ENCODE measurements at regions not wholly inside any gene's neighbourhood (a gene's known extent, or its start where the extent isn't known, plus 50 kb on each side); places are given as distances from the start of the nearest gene placed in this dataset.

DNA sequence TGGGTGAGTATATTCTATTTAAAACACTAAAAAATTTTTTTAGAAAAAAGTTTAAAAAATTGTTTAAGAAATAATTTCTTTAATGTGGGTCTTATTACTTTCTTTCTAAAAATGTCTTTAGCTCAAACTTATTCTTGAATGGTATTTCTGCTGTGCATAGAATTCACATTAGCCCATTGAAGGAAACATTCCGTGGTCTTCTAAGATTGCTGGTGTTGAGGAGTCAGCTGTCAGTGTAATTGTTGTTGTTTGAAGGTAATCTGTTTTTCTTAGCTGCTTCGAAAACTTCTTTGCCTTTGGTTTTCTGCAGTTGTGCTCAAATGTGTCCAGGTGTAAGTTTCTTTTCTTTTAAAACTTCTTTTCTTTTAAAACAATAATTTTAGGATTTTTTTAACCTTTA is 85.4 kb upstream of the KLF12 start (continued):
- TF ChIP-seq, protein P1, sequence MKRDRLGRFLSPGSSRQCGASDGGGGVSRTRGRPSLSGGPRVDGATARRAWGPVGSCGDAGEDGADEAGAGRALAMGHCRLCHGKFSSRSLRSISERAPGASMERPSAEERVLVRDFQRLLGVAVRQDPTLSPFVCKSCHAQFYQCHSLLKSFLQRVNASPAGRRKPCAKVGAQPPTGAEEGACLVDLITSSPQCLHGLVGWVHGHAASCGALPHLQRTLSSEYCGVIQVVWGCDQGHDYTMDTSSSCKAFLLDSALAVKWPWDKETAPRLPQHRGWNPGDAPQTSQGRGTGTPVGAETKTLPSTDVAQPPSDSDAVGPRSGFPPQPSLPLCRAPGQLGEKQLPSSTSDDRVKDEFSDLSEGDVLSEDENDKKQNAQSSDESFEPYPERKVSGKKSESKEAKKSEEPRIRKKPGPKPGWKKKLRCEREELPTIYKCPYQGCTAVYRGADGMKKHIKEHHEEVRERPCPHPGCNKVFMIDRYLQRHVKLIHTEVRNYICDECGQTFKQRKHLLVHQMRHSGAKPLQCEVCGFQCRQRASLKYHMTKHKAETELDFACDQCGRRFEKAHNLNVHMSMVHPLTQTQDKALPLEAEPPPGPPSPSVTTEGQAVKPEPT (CRISPR knock-in tag; IDR thresholded peaks at IDR 0.05; ENCODE audit: low read depth), result no peak
- TF ChIP-seq ZSCAN31 (CRISPR knock-in tag; IDR thresholded peaks at IDR 0.05; ENCODE audit: low read depth) (no peak), ZNF782 (CRISPR knock-in tag; IDR thresholded peaks at IDR 0.05; ENCODE audit: borderline replicate concordance) (no peak), SIX4 (CRISPR knock-in tag; IDR thresholded peaks at IDR 0.05) (no peak), GTF3A (CRISPR knock-in tag; conservative IDR thresholded peaks at IDR 0.05) (no peak)
- TF ChIP-seq, protein P2, sequence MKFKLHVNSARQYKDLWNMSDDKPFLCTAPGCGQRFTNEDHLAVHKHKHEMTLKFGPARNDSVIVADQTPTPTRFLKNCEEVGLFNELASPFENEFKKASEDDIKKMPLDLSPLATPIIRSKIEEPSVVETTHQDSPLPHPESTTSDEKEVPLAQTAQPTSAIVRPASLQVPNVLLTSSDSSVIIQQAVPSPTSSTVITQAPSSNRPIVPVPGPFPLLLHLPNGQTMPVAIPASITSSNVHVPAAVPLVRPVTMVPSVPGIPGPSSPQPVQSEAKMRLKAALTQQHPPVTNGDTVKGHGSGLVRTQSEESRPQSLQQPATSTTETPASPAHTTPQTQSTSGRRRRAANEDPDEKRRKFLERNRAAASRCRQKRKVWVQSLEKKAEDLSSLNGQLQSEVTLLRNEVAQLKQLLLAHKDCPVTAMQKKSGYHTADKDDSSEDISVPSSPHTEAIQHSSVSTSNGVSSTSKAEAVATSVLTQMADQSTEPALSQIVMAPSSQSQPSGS (CRISPR knock-in tag; IDR thresholded peaks at IDR 0.05), result no peak

DNA sequence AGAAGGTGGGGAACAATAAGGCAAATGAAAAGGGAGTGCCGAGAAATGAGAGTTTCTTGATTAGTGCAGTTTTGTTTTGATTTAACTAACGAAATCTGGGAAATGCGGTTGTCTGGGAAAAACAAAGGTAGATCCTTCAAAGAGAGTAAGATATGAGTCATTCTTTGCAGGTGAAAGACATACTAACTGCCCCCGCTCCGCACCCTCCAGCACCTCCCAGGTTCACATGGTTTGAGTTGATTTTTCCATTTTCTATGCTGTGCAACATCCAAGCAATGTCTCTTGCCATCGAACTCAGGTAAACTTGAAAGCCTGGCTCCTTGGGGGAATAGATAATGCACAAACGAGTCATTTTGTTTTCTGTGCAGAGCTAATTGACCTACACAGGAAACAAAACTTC is 84.1 kb upstream of the KLF12 start:
- BruUV-seq (replicated peaks), result no TSS peak
- Histone ChIP-seq H4K20me1 (ENCODE audit: insufficient read depth, low read length) (no peaks in the 10 kb centered on the region), H3K27me3 (ENCODE audit: control insufficient read depth in 1 of 2, insufficient read depth in 2 of 2, low read length in 2 of 2) (no peaks in the 10 kb centered on the region), H3K79me2 (ENCODE audit: insufficient read depth, low read length) (no peaks in the 10 kb centered on the region), H3K27ac (ENCODE audit: extremely low read length, insufficient read depth, low read length) (no peak overlapping the region), H3K4me1 (ENCODE audit: insufficient read depth, low read length) (peaks cover 10% of the 10 kb centered on the region), H3K36me3 (replicated peaks in 1 of 2; ENCODE audit: control insufficient read depth in 1 of 2, insufficient read depth in 2 of 2, low read length in 2 of 2) (no peaks in the 10 kb centered on the region), H3K9ac (ENCODE audit: insufficient read depth, low read depth, low read length) (no peak overlapping the region), H3K9me3 (ENCODE audit: low read length) (no peaks in the 10 kb centered on the region), H3K4me3 (replicated peaks in 1 of 3; ENCODE audit: insufficient read depth in 1 of 3, low read depth in 2 of 3, low read length in 3 of 3) (no peak overlapping the region), H3K4me2 (ENCODE audit: low read depth, low read length) (no peak overlapping the region), H2AFZ (ENCODE audit: low read length) (no peak overlapping the region)
- ChIA-PET POLR2A (no interaction called here), CTCF (ENCODE audit: low intra/inter-chr PET ratio, low total read pairs) (no interaction called here)
- ATAC-seq (no peak), FAIRE-seq (no peak), DNase-seq (ENCODE audit: low spot score) (no peak)
- in situ Hi-C loops (cut with HindIII; ENCODE audit: extremely low pct_ligation_motif_present, low pct_unique_long_range_greater_than_20kb) (no loop called here), intact Hi-C loops (cut with micrococcal nuclease; ENCODE audit: unreplicated experiment) (loop anchor here (10.0 kb wide), 1 partner anchor 463 kb away; no protein-coding TSS in a partner anchor)
- no peak for TF ChIP-seq CBX1 (IDR thresholded peaks at IDR 0.05; ENCODE audit: low read depth)
- no peak for TF ChIP-seq ZBTB7B (CRISPR knock-in tag; IDR thresholded peaks at IDR 0.05)
- no peak for TF ChIP-seq KDM3A (CRISPR knock-in tag; IDR thresholded peaks at IDR 0.05; ENCODE audit: low read depth)
- no peak for TF ChIP-seq SCMH1 (CRISPR knock-in tag; IDR thresholded peaks at IDR 0.05; ENCODE audit: borderline replicate concordance)
- TF ChIP-seq, protein P3, sequence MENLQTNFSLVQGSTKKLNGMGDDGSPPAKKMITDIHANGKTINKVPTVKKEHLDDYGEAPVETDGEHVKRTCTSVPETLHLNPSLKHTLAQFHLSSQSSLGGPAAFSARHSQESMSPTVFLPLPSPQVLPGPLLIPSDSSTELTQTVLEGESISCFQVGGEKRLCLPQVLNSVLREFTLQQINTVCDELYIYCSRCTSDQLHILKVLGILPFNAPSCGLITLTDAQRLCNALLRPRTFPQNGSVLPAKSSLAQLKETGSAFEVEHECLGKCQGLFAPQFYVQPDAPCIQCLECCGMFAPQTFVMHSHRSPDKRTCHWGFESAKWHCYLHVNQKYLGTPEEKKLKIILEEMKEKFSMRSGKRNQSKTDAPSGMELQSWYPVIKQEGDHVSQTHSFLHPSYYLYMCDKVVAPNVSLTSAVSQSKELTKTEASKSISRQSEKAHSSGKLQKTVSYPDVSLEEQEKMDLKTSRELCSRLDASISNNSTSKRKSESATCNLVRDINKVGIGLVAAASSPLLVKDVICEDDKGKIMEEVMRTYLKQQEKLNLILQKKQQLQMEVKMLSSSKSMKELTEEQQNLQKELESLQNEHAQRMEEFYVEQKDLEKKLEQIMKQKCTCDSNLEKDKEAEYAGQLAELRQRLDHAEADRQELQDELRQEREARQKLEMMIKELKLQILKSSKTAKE (CRISPR knock-in tag; IDR thresholded peaks at IDR 0.05; ENCODE audit: borderline replicate concordance), result no peak
- WGBS (ENCODE audit: low lambda C conversion rate), result 67% methylated on average over 7 of the region's 7 CpGs
